Liver (tissue), 8 donors: ENCODE measurements at regions not wholly inside any gene's neighbourhood (a gene's known extent, or its start where the extent isn't known, plus 50 kb on each side); places are given as distances from the start of the nearest gene placed in this dataset.

Experiments used
- DNase-seq: peaks from one replicate; pipeline ENCODE4 v3.0.0-alpha.2; 2017; ENCODE audit warnings: low spot score
- H3K27ac ChIP-seq, 2 donors: one replicate each; pipeline ENCODE4 v1.7.0; 2013; ENCODE audit warnings: inconsistent platforms in 2 of 2, low read length in 2 of 2, control low read depth in 1 of 2, low read depth in 1 of 2, mild to moderate bottlenecking in 1 of 2
- H3K27me3 ChIP-seq, 4 donors: one replicate each; pipeline versions ENCODE4 v1.6.1 to v1.7.0; 2013; ENCODE audit warnings: low read length in 3 of 4, inconsistent platforms in 1 of 4, mild to moderate bottlenecking in 1 of 4, moderate library complexity in 1 of 4; ENCODE audit not compliant: control insufficient read depth in 4 of 4, insufficient read depth in 4 of 4
- H3K36me3 ChIP-seq, 4 donors: one replicate each; pipeline versions ENCODE4 v1.6.1 to v1.7.0; 2013; ENCODE audit warnings: low read length in 3 of 4, mild to moderate bottlenecking in 3 of 4, low read depth in 1 of 4, moderate library complexity in 1 of 4; ENCODE audit not compliant: control insufficient read depth in 4 of 4, insufficient read depth in 3 of 4
- H3K4me1 ChIP-seq, 4 donors: one replicate each; pipeline versions ENCODE4 v1.6.1 to v1.7.0; 2013; ENCODE audit warnings: low read length in 3 of 4, mild to moderate bottlenecking in 3 of 4, moderate library complexity in 1 of 4; ENCODE audit not compliant: control insufficient read depth in 4 of 4, insufficient read depth in 4 of 4
- H3K4me3 ChIP-seq, 3 donors: one replicate each; pipeline versions ENCODE4 v1.6.1 to v1.7.0; 2013; ENCODE audit warnings: low read length in 3 of 3, control low read depth in 1 of 3, low read depth in 1 of 3, mild to moderate bottlenecking in 1 of 3
- H3K9ac ChIP-seq, 2 donors: one replicate each; pipeline ENCODE4 v1.7.0; 2013; ENCODE audit warnings: low read length in 2 of 2, mild to moderate bottlenecking in 2 of 2, moderate library complexity in 2 of 2, control low read depth in 1 of 2, low read depth in 1 of 2
- H3K9me3 ChIP-seq, 4 donors: one replicate each; pipeline versions ENCODE4 v1.6.1 to v1.7.0; 2013; ENCODE audit warnings: low read length in 3 of 4; ENCODE audit not compliant: control insufficient read depth in 4 of 4
- ATF3 ChIP-seq: IDR thresholded peaks from 2 replicates; pipeline ENCODE4 v1.6.1; 2016; ENCODE audit warnings: antibody characterized with exemption
- EGR1 ChIP-seq, 2 donors: IDR thresholded peaks; 2 replicates each; pipeline ENCODE4 v1.6.1; 2016 to 2018; ENCODE audit warnings: antibody characterized with exemption in 2 of 2, low read depth in 2 of 2
- FOXA1 ChIP-seq: IDR thresholded peaks from 2 replicates; pipeline ENCODE4 v1.6.1; 2016; ENCODE audit warnings: antibody characterized with exemption
- FOXA2 ChIP-seq: IDR thresholded peaks from 2 replicates; pipeline ENCODE4 v1.6.1; 2016; ENCODE audit warnings: antibody characterized with exemption
- GABPA ChIP-seq, 2 donors: IDR thresholded peaks in 1 of 2; conservative IDR thresholded peaks in 1 of 2; 2 replicates each; pipeline ENCODE4 v1.6.1; 2016; ENCODE audit warnings: antibody characterized with exemption in 2 of 2, mild to moderate bottlenecking in 1 of 2, moderate library complexity in 1 of 2
- HNF4A ChIP-seq, 2 donors: conservative IDR thresholded peaks; 2 replicates each; pipeline ENCODE4 v1.6.1; 2016; ENCODE audit warnings: antibody characterized with exemption in 2 of 2, mild to moderate bottlenecking in 2 of 2
- HNF4G ChIP-seq: IDR thresholded peaks from 2 replicates; pipeline ENCODE4 v1.6.1; 2016; ENCODE audit warnings: antibody characterized with exemption
- JUND ChIP-seq, 2 donors: IDR thresholded peaks; 2 replicates each; pipeline ENCODE4 v1.6.1; 2016; ENCODE audit warnings: antibody characterized with exemption in 2 of 2
- MAX ChIP-seq: IDR thresholded peaks from 2 replicates; pipeline ENCODE4 v1.6.1; 2016; ENCODE audit warnings: antibody characterized with exemption
- NR2F2 ChIP-seq: IDR thresholded peaks from 2 replicates; pipeline ENCODE4 v1.6.1; 2016; ENCODE audit warnings: antibody characterized with exemption
- RAD21 ChIP-seq, 2 donors: IDR thresholded peaks; 2 replicates each; pipeline ENCODE4 v1.6.1; 2016; ENCODE audit warnings: antibody characterized with exemption in 2 of 2, mild to moderate bottlenecking in 2 of 2
- REST ChIP-seq: IDR thresholded peaks from 2 replicates; pipeline ENCODE4 v1.6.1; 2016; ENCODE audit warnings: antibody characterized with exemption, mild to moderate bottlenecking
- RXRA ChIP-seq, 2 donors: IDR thresholded peaks; 2 replicates each; pipeline ENCODE4 v1.6.1; 2017 to 2018; ENCODE audit warnings: antibody characterized with exemption in 2 of 2, mild to moderate bottlenecking in 1 of 2
- SP1 ChIP-seq: IDR thresholded peaks from 2 replicates; pipeline ENCODE4 v1.6.1; 2018; ENCODE audit warnings: antibody characterized with exemption, mild to moderate bottlenecking
- TAF1 ChIP-seq: conservative IDR thresholded peaks from 2 replicates; pipeline ENCODE4 v1.6.1; 2016; ENCODE audit warnings: antibody characterized with exemption, mild to moderate bottlenecking
- YY1 ChIP-seq: IDR thresholded peaks from 2 replicates; pipeline ENCODE4 v1.6.1; 2016; ENCODE audit warnings: antibody characterized with exemption, mild to moderate bottlenecking
- ZBTB33 ChIP-seq: IDR thresholded peaks from 2 replicates; pipeline ENCODE4 v1.6.1; 2016; ENCODE audit warnings: antibody characterized with exemption
- WGBS: extraction: QIAGEN DNeasy Blood & Tissue Kit; methylation state at CpG from one replicate; pipeline ENCODE4 v1.1.7; 2013; 5-methylcytosine and 5-hydroxymethylcytosine counted together
- TF ChIP-seq, protein P1 (sequence below): fragments of 150-350 bp; IDR thresholded peaks from 2 replicates; pipeline ENCODE4 v1.5.1; 2017; ENCODE audit warnings: improper control_type of control experiment, low read depth, low read length; ENCODE audit not compliant: missing input control
- donor health status: healthy.
- donor health status: healthy.
- donor health status: healthy.
- donor health status: healthy.
- donor health status: healthy.

GRCh38 chr7:106597014-106597413 is 63.9 kb downstream of the CCDC71L start (continued):
- TF ChIP-seq TAF1 (no peak), JUND (IDR thresholded peaks at IDR 0.05) (no peak), FOXA2 (no peak), NR2F2 (no peak), MAX (no peak), HNF4A (conservative IDR thresholded peaks at IDR 0.05) (no peak)

DNA sequence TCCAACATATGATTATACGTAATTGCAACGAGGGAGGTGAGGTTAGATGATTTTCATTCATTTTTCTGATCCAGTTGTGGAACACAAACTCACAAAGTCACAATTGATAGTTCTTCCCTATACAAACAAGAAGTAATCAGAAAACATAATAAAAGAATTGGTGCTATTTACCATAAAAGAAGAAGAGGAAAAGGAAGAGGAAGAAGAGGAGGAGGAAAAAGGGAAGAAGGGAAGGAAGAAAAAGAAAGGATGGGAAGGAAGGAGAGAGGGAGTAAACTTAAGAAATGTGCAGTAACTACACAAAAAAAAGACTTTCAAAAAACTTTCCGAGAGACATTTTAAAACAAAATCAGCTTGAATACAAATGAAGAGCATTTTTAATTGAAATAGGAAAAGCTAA is 65.0 kb downstream of the CCDC71L start:
- TF ChIP-seq MAX (no peak), REST (no peak), ZBTB33 (no peak), EGR1 (IDR thresholded peaks at IDR 0.05; ENCODE audit: low read depth in 2 of 2) (no peak), RAD21 (IDR thresholded peaks at IDR 0.05) (no peak), SP1 (no peak), FOXA1 (no peak), NR2F2 (no peak), GABPA (IDR thresholded peaks at IDR 0.05 in 1 of 2, conservative IDR thresholded peaks at IDR 0.05 in 1 of 2) (no peak), RXRA (IDR thresholded peaks at IDR 0.05) (no peak), TAF1 (no peak), YY1 (no peak), HNF4A (conservative IDR thresholded peaks at IDR 0.05) (no peak), ATF3 (no peak)
- Histone ChIP-seq H3K9ac (no peak overlapping the region), H3K4me3 (no peak overlapping the region), H3K4me1 (peaks cover 0 to 9% (median 3%) of the 10 kb centered on the region in 4 donors), H3K27me3 (no peaks in the 10 kb centered on the region), H3K27ac (no peak overlapping the region), H3K36me3 (no peaks in the 10 kb centered on the region), H3K9me3 (no peaks in the 10 kb centered on the region)
- no peak for DNase-seq
- WGBS = 91% methylated on average over 3 of the region's 3 CpGs

GRCh38 chr7:106593028-106593417 is 67.9 kb downstream of the CCDC71L start:
- 95% methylated on average over 2 of the region's 2 CpGs for WGBS
- H3K27ac ChIP-seq = no peak overlapping the region
- H3K9ac ChIP-seq = no peak overlapping the region
- no peaks in the 10 kb centered on the region for H3K36me3 ChIP-seq
- H3K27me3 ChIP-seq = no peaks in the 10 kb centered on the region
- peaks cover 0 to 7% (median 3%) of the 10 kb centered on the region in 4 donors for H3K4me1 ChIP-seq
- no peak for DNase-seq
- H3K4me3 ChIP-seq = no peak overlapping the region
- no peaks in the 10 kb centered on the region for H3K9me3 ChIP-seq
- TF ChIP-seq ATF3 (no peak), HNF4G (no peak), MAX (no peak), RXRA (IDR thresholded peaks at IDR 0.05) (no peak), RAD21 (IDR thresholded peaks at IDR 0.05) (no peak), JUND (IDR thresholded peaks at IDR 0.05) (no peak), GABPA (IDR thresholded peaks at IDR 0.05 in 1 of 2, conservative IDR thresholded peaks at IDR 0.05 in 1 of 2) (no peak), YY1 (no peak), FOXA1 (no peak), REST (no peak)
- TF ChIP-seq, protein P1, sequence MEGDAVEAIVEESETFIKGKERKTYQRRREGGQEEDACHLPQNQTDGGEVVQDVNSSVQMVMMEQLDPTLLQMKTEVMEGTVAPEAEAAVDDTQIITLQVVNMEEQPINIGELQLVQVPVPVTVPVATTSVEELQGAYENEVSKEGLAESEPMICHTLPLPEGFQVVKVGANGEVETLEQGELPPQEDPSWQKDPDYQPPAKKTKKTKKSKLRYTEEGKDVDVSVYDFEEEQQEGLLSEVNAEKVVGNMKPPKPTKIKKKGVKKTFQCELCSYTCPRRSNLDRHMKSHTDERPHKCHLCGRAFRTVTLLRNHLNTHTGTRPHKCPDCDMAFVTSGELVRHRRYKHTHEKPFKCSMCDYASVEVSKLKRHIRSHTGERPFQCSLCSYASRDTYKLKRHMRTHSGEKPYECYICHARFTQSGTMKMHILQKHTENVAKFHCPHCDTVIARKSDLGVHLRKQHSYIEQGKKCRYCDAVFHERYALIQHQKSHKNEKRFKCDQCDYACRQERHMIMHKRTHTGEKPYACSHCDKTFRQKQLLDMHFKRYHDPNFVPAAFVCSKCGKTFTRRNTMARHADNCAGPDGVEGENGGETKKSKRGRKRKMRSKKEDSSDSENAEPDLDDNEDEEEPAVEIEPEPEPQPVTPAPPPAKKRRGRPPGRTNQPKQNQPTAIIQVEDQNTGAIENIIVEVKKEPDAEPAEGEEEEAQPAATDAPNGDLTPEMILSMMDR = no peak
